HepG2 (cell line): ENCODE measurements at regions not wholly inside any gene's neighbourhood (a gene's known extent, or its start where the extent isn't known, plus 50 kb on each side); places are given as distances from the start of the nearest gene placed in this dataset.

ENCODE experiments used
- ATAC-seq: fragments of 200-7000 bp; cut with Tn5 transposase; 3 replicates; pipeline ENCODE4 v1.9.1; 2020; ENCODE audit warnings: mild to moderate bottlenecking, moderate library complexity
- BruUV-seq: library from RNA; stranded (reverse); fragments of 400-500 nt; replicated peaks from 2 replicates; lab custom pipeline; 2021; lab: Mats Ljungman, UMichigan
- CTCF ChIA-PET: fragments of 300-600 bp; formaldehyde crosslinking; extraction: SDS; loops from one replicate; lab custom pipeline; 2021; ENCODE audit warnings: low total read pairs, inconsistent platforms, low intra/inter-chr PET ratio; lab: Yijun Ruan, JAX
- POLR2A ChIA-PET: fragments of 350-600 bp; sonication (Branson Sonifier 250); formaldehyde crosslinking; loops from one replicate; lab custom pipeline; 2020; ENCODE audit warnings: antibody characterized with exemption, inconsistent platforms; lab: Yijun Ruan, JAX
- DNase-seq: peaks from one replicate; pipeline ENCODE4 v3.0.0-alpha.2; 2015; ENCODE audit warnings: low spot score
- FAIRE-seq: peaks from 3 replicates; lab custom pipeline; 2011; peaks lifted over from hg19 to GRCh38; lab: Jason Lieb, UNC
- H2AFZ ChIP-seq: one replicate; pipeline ENCODE4 v1.6.1; 2011; ENCODE audit warnings: low read length, inconsistent platforms
- H3K27ac ChIP-seq: fragments of 300-600 bp; 3 replicates; pipeline ENCODE4 v1.8.0; 2011; ENCODE audit warnings: mixed run types, mild to moderate bottlenecking, mixed read lengths, low read length, inconsistent platforms; ENCODE audit not compliant: insufficient read depth; ENCODE audit errors: extremely low read length
- H3K27me3 ChIP-seq, 2 experiments: fragments of 200-600 bp in 1 of 2; 2 replicates in 1 of 2; 3 replicates in 1 of 2; pipeline versions ENCODE4 v1.6.0 to v1.8.0; 2011; ENCODE audit warnings: low read length in 2 of 2, mild to moderate bottlenecking in 2 of 2, moderate library complexity in 2 of 2, inconsistent platforms in 1 of 2; ENCODE audit not compliant: insufficient read depth in 2 of 2, control insufficient read depth in 1 of 2
- H3K36me3 ChIP-seq, 2 experiments: fragments of 200-600 bp in 1 of 2; replicated peaks in 1 of 2; 2 replicates in 1 of 2; 3 replicates in 1 of 2; pipeline versions ENCODE4 v1.5.1 to v1.8.0; 2011; ENCODE audit warnings: low read length in 2 of 2, inconsistent platforms in 1 of 2; ENCODE audit not compliant: insufficient read depth in 2 of 2, control insufficient read depth in 1 of 2
- H3K4me1 ChIP-seq: 2 replicates; pipeline ENCODE4 v1.5.1; 2012; ENCODE audit warnings: low read length, inconsistent platforms; ENCODE audit not compliant: insufficient read depth
- H3K4me2 ChIP-seq: 2 replicates; pipeline ENCODE4 v1.6.0; 2011; ENCODE audit warnings: low read depth, low read length, inconsistent platforms
- H3K4me3 ChIP-seq, 3 experiments: fragments of 200-600 bp in 1 of 3; sonication (generic), shearing (Covaris generic) in 1 of 3; replicated peaks in 1 of 3; 2 replicates each; pipeline ENCODE4 v1.5.1; 2011 to 2016; ENCODE audit warnings: low read length in 3 of 3, inconsistent platforms in 2 of 3, low read depth in 2 of 3, mild to moderate bottlenecking in 2 of 3, control low read depth in 1 of 3, mixed read lengths in 1 of 3; ENCODE audit not compliant: insufficient read depth in 1 of 3
- H3K79me2 ChIP-seq: one replicate; pipeline ENCODE4 v1.6.1; 2011; ENCODE audit warnings: low read length, inconsistent platforms; ENCODE audit not compliant: insufficient read depth
- H3K9ac ChIP-seq: 2 replicates; pipeline ENCODE4 v1.6.0; 2011; ENCODE audit warnings: mild to moderate bottlenecking, low read depth, low read length, inconsistent platforms; ENCODE audit not compliant: insufficient read depth
- H3K9me3 ChIP-seq: 2 replicates; pipeline ENCODE4 v1.5.1; 2012; ENCODE audit warnings: mild to moderate bottlenecking, low read length
- H4K20me1 ChIP-seq: 2 replicates; pipeline ENCODE4 v1.6.0; 2011; ENCODE audit warnings: inconsistent platforms, mild to moderate bottlenecking, low read length, moderate library complexity; ENCODE audit not compliant: insufficient read depth
- GATA4 ChIP-seq: sonication (generic); IDR thresholded peaks from 2 replicates; pipeline ENCODE4 v1.6.1; 2016; ENCODE audit warnings: antibody characterized with exemption, low read depth, borderline replicate concordance
- JARID2 ChIP-seq: sonication (generic); formaldehyde crosslinking; IDR thresholded peaks from 2 replicates; pipeline ENCODE4 v1.8.1; 2023; ENCODE audit warnings: missing genetic modification reagents, inconsistent platforms; ENCODE audit not compliant: insufficient replicate concordance
- RCOR2 ChIP-seq: IDR thresholded peaks from 2 replicates; pipeline ENCODE4 v1.6.1; 2016; ENCODE audit warnings: missing biosample characterization, missing genetic modification reagents
- TARDBP ChIP-seq: sonication (generic); formaldehyde crosslinking; IDR thresholded peaks from 2 replicates; pipeline ENCODE4 v1.8.0; 2022; ENCODE audit warnings: mild to moderate bottlenecking, missing genetic modification reagents
- ZBTB1 ChIP-seq: sonication (generic); formaldehyde crosslinking; IDR thresholded peaks from 2 replicates; pipeline ENCODE4 v1.4.0; 2020; ENCODE audit warnings: missing genetic modification reagents, borderline replicate concordance
- ZBTB7A ChIP-seq: sonication (generic); formaldehyde crosslinking; IDR thresholded peaks from 2 replicates; pipeline ENCODE4 v1.8.0; 2022; ENCODE audit warnings: mild to moderate bottlenecking, missing genetic modification reagents
- ZNF17 ChIP-seq: sonication (generic); formaldehyde crosslinking; IDR thresholded peaks from 2 replicates; pipeline ENCODE4 v1.5.0; 2020; ENCODE audit warnings: mild to moderate bottlenecking, missing genetic modification reagents
- WGBS: methylation state at CpG from one replicate; pipeline ENCODE4 v1.1.6; 2017; ENCODE audit warnings: low lambda C conversion rate; 5-methylcytosine and 5-hydroxymethylcytosine counted together
- in situ Hi-C: cut with HindIII; loops from 2 replicates; pipeline ENCODE4 v1.10.0; 2017; ENCODE audit warnings: low pct_unique_long_range_greater_than_20kb; ENCODE audit not compliant: extremely low pct_ligation_motif_present
- intact Hi-C: fragments of 100-400 bp; cut with micrococcal nuclease; formaldehyde crosslinking; loops from one replicate; pipeline ENCODE4 v1.10.0; 2022; ENCODE audit not compliant: unreplicated experiment
- TF ChIP-seq, protein P1 (sequence below): sonication (generic); formaldehyde crosslinking; IDR thresholded peaks from 2 replicates; pipeline ENCODE4 v1.8.1; 2023; ENCODE audit warnings: mild to moderate bottlenecking, missing genetic modification reagents
- TF ChIP-seq, protein P2 (sequence below): sonication (generic); formaldehyde crosslinking; IDR thresholded peaks from 2 replicates; pipeline ENCODE4 v1.8.0; 2022; ENCODE audit warnings: mild to moderate bottlenecking, missing genetic modification reagents, moderate library complexity
- TF ChIP-seq, protein P3 (sequence below): sonication (generic); formaldehyde crosslinking; IDR thresholded peaks from 2 replicates; pipeline ENCODE4 v1.5.0; 2020; ENCODE audit warnings: missing genetic modification reagents

DNA sequence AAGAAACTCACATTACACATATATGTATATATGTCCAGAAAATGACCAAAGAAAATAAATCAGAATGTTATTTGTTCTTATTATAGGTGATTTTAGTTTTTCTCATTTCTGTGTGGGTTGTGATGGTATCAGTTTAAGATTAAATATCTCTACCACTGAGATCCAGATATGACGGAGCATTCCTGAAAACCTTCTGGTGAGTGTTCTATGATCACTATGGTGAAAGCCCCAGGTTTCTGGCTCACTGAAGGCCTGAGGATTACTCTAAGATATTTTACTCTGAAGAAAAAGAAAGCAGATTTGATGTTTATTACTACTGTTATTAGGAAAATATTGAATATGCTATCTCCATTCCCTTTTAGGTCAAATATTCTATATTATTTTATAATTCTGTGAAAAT, 62.8 kb upstream of the L3MBTL3 start:
- Histone ChIP-seq H3K4me3 (no peak overlapping the region), H3K27ac (no peak overlapping the region), H3K4me1 (no peaks in the 10 kb centered on the region), H3K27me3 (peaks cover 0 to 4% of the 10 kb centered on the region in 2 experiments; a peak in 2 of 5 replicates), H3K9ac (no peak overlapping the region), H3K79me2 (no peaks in the 10 kb centered on the region), H3K36me3 (no peaks in the 10 kb centered on the region), H4K20me1 (no peaks in the 10 kb centered on the region), H2AFZ (no peak overlapping the region), H3K4me2 (no peak overlapping the region), H3K9me3 (no peaks in the 10 kb centered on the region)
- in situ Hi-C loops, result no loop called here
- intact Hi-C loops, result no loop called here
- 71% methylated on average over 1 of the region's 1 CpG for WGBS
- TF ChIP-seq ZBTB1 (CRISPR knock-in tag) (no peak), ZBTB7A (CRISPR knock-in tag) (no peak), TARDBP (CRISPR knock-in tag) (no peak), GATA4 (no peak), ZNF17 (CRISPR knock-in tag) (no peak), RCOR2 (CRISPR knock-in tag) (no peak), JARID2 (CRISPR knock-in tag) (no peak)
- TF ChIP-seq, protein P1, sequence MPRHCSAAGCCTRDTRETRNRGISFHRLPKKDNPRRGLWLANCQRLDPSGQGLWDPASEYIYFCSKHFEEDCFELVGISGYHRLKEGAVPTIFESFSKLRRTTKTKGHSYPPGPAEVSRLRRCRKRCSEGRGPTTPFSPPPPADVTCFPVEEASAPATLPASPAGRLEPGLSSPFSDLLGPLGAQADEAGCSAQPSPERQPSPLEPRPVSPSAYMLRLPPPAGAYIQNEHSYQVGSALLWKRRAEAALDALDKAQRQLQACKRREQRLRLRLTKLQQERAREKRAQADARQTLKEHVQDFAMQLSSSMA (CRISPR knock-in tag), result no peak
- TF ChIP-seq, protein P2, sequence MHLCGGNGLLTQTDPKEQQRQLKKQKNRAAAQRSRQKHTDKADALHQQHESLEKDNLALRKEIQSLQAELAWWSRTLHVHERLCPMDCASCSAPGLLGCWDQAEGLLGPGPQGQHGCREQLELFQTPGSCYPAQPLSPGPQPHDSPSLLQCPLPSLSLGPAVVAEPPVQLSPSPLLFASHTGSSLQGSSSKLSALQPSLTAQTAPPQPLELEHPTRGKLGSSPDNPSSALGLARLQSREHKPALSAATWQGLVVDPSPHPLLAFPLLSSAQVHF (CRISPR knock-in tag), result no peak
- TF ChIP-seq, protein P3, sequence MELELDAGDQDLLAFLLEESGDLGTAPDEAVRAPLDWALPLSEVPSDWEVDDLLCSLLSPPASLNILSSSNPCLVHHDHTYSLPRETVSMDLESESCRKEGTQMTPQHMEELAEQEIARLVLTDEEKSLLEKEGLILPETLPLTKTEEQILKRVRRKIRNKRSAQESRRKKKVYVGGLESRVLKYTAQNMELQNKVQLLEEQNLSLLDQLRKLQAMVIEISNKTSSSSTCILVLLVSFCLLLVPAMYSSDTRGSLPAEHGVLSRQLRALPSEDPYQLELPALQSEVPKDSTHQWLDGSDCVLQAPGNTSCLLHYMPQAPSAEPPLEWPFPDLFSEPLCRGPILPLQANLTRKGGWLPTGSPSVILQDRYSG (CRISPR knock-in tag), result no peak
- no peak for FAIRE-seq
- DNase-seq, result no peak
- BruUV-seq, result no TSS peak
- CTCF ChIA-PET, result no interaction called here
- POLR2A ChIA-PET, result no interaction called here
- no peak for ATAC-seq
